Astrocyte of the spinal cord (primary cell): ENCODE measurements at regions not wholly inside any gene's neighbourhood (a gene's known extent, or its start where the extent isn't known, plus 50 kb on each side); places are given as distances from the start of the nearest gene placed in this dataset.

ENCODE experiments used
- DNase-seq: peaks from one replicate; pipeline ENCODE4 v3.0.0; 2011; ENCODE audit warnings: low read depth, low spot score
- H3K4me3 ChIP-seq: 2 replicates; pipeline ENCODE4 v1.5.1; 2011; ENCODE audit warnings: low read depth, mild to moderate bottlenecking, low read length, moderate library complexity
- CTCF ChIP-seq: IDR thresholded peaks from 2 replicates; pipeline ENCODE4 v1.5.1; 2012; ENCODE audit warnings: low read depth, mild to moderate bottlenecking, low read length, inconsistent platforms
- in situ Hi-C: cut with HindIII; loops from 2 replicates; pipeline ENCODE4 v1.10.0; 2017; ENCODE audit warnings: low sequenced_read_pairs

GRCh38 chr7:25279705-25280104 lies 51.4 kb upstream of the NPVF start:
- DNase-seq = no peak
- in situ Hi-C loops = no loop called here

GRCh38 chr7:25280181-25280580 lies 51.9 kb upstream of the NPVF start:
- no peak overlapping the region for H3K4me3 ChIP-seq
- no peak for DNase-seq
- in situ Hi-C loops = no loop called here
- no peak for TF ChIP-seq CTCF

More at GRCh38 chr7:25279705-25280104, 51.4 kb upstream of the NPVF start:
- no peak overlapping the region for H3K4me3 ChIP-seq
- TF ChIP-seq CTCF = no peak

- DNase-seq = no peak
- no peak for TF ChIP-seq CTCF
- in situ Hi-C loops = no loop called here
- no peak overlapping the region for H3K4me3 ChIP-seq
Observed at GRCh38 chr7:25282194-25282593, 53.9 kb upstream of the NPVF start.

GRCh38 chr7:25286756-25287155 lies 58.5 kb upstream of the NPVF start:
- no peak for TF ChIP-seq CTCF
- in situ Hi-C loops = no loop called here
- DNase-seq = no peak
- H3K4me3 ChIP-seq = no peak overlapping the region

- in situ Hi-C loops = no loop called here
- H3K4me3 ChIP-seq = no peak overlapping the region
- DNase-seq = no peak
- TF ChIP-seq CTCF = no peak
Observed at GRCh38 chr7:25287291-25287690, 59.0 kb upstream of the NPVF start.

- in situ Hi-C loops = no loop called here
- TF ChIP-seq CTCF = no peak
- DNase-seq = no peak
- H3K4me3 ChIP-seq = no peak overlapping the region
Observed at GRCh38 chr7:25288556-25289307, 60.4 kb upstream of the NPVF start.

GRCh38 chr7:25289518-25289917 lies 61.2 kb upstream of the NPVF start:
- in situ Hi-C loops = no loop called here
- no peak for TF ChIP-seq CTCF
- no peak overlapping the region for H3K4me3 ChIP-seq
- no peak for DNase-seq
